ENCODE measurements at regions not wholly inside any gene's neighbourhood (a gene's known extent, or its start where the extent isn't known, plus 50 kb on each side); places are given as distances from the start of the nearest gene placed in this dataset.

GRCh38 chr16:47984669-47985068 is 171.1 kb downstream of the ABCC12 start:
- ChIA-PET POLR2A (no interaction called here), CTCF (no interaction called here)
- TF ChIP-seq CTCF (IDR thresholded peaks at IDR 0.05; ENCODE audit: insufficient read depth, low read depth, low read length): no peak
- Histone ChIP-seq H3K4me3 (ENCODE audit: low read depth, low read length) (no peak overlapping the region), H3K36me3 (ENCODE audit: control insufficient read depth, insufficient read depth, low read length) (no peaks in the 10 kb centered on the region), H3K27me3 (ENCODE audit: control insufficient read depth, insufficient read depth, low read length) (no peaks in the 10 kb centered on the region)
- no peak for DNase-seq (ENCODE audit: low read depth)

GRCh38 chr16:47983999-47984580 is 171.7 kb downstream of the ABCC12 start:
- POLR2A ChIA-PET: no interaction called here
- Histone ChIP-seq H3K36me3 (ENCODE audit: control insufficient read depth, insufficient read depth, low read length) (no peaks in the 10 kb centered on the region), H3K4me3 (ENCODE audit: low read depth, low read length) (no peak overlapping the region), H3K27me3 (ENCODE audit: control insufficient read depth, insufficient read depth, low read length) (no peaks in the 10 kb centered on the region)
- TF ChIP-seq CTCF (IDR thresholded peaks at IDR 0.05; ENCODE audit: insufficient read depth, low read depth, low read length): no peak
- CTCF ChIA-PET: no interaction called here
- no peak for DNase-seq (ENCODE audit: low read depth)

GRCh38 chr16:47980212-47980611 is 175.6 kb downstream of the ABCC12 start:
- CTCF ChIA-PET: interaction anchor here (0.6 to 1.0 kb wide), 3 partner anchors 24 to 765 kb away, joined by 3 to 5 read pairs (median 3); no protein-coding TSS in a partner anchor

GRCh38 chr16:47979616-47980182 is 176.1 kb downstream of the ABCC12 start:
- CTCF ChIA-PET: interaction anchor here (0.6 to 0.9 kb wide), 2 partner anchors 25 to 100 kb away, joined by 3 read pairs; no protein-coding TSS in a partner anchor

More at GRCh38 chr16:47980212-47980611, 175.6 kb downstream of the ABCC12 start:
- TF ChIP-seq CTCF (IDR thresholded peaks at IDR 0.05; ENCODE audit: insufficient read depth, low read depth, low read length): no peak
- no peaks in the 10 kb centered on the region for H3K36me3 ChIP-seq (ENCODE audit: control insufficient read depth, insufficient read depth, low read length)
- no peak overlapping the region for H3K4me3 ChIP-seq (ENCODE audit: low read depth, low read length)
- H3K27me3 ChIP-seq (ENCODE audit: control insufficient read depth, insufficient read depth, low read length): no peaks in the 10 kb centered on the region
- POLR2A ChIA-PET: no interaction called here
- no peak for DNase-seq (ENCODE audit: low read depth)

GRCh38 chr16:47979164-47979520 is 176.7 kb downstream of the ABCC12 start:
- TF ChIP-seq CTCF (IDR thresholded peaks at IDR 0.05; ENCODE audit: insufficient read depth, low read depth, low read length): no peak
- ChIA-PET POLR2A (no interaction called here), CTCF (no interaction called here)
- no peak overlapping the region for H3K4me3 ChIP-seq (ENCODE audit: low read depth, low read length)
- H3K27me3 ChIP-seq (ENCODE audit: control insufficient read depth, insufficient read depth, low read length): no peaks in the 10 kb centered on the region
- no peak for DNase-seq (ENCODE audit: low read depth)
- H3K36me3 ChIP-seq (ENCODE audit: control insufficient read depth, insufficient read depth, low read length): no peaks in the 10 kb centered on the region

More at GRCh38 chr16:47979616-47980182, 176.1 kb downstream of the ABCC12 start:
- Histone ChIP-seq H3K27me3 (ENCODE audit: control insufficient read depth, insufficient read depth, low read length) (no peaks in the 10 kb centered on the region), H3K4me3 (ENCODE audit: low read depth, low read length) (no peak overlapping the region), H3K36me3 (ENCODE audit: control insufficient read depth, insufficient read depth, low read length) (no peaks in the 10 kb centered on the region)
- no peak for DNase-seq (ENCODE audit: low read depth)
- TF ChIP-seq CTCF (IDR thresholded peaks at IDR 0.05; ENCODE audit: insufficient read depth, low read depth, low read length): no peak
- POLR2A ChIA-PET: no interaction called here

Measured in BJ (cell line).